GM12872 (cell line): ENCODE measurements at regions not wholly inside any gene's neighbourhood (a gene's known extent, or its start where the extent isn't known, plus 50 kb on each side); places are given as distances from the start of the nearest gene placed in this dataset.

Experiments used
- TF ChIP-seq, protein P1 (sequence below): IDR thresholded peaks from 3 replicates; pipeline ENCODE4 v1.5.1; 2011; ENCODE audit warnings: low read depth, mild to moderate bottlenecking, low read length, moderate library complexity; ENCODE audit not compliant: insufficient read depth

DNA sequence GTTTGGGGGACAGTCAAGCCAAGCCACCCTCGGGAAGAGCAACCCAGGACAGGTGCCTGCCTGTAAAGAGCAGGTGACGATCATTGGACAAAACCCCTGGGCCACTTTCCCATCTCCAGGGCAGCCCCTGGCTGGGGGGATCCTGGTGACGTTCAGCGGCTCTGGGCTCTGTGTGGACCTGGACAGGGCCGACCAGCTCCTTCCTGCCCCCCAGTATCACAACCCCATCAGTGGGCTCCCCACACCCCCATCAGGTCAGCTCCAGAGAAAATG lies 57.3 kb upstream of the ASAP2 start:
- TF ChIP-seq, protein P1, sequence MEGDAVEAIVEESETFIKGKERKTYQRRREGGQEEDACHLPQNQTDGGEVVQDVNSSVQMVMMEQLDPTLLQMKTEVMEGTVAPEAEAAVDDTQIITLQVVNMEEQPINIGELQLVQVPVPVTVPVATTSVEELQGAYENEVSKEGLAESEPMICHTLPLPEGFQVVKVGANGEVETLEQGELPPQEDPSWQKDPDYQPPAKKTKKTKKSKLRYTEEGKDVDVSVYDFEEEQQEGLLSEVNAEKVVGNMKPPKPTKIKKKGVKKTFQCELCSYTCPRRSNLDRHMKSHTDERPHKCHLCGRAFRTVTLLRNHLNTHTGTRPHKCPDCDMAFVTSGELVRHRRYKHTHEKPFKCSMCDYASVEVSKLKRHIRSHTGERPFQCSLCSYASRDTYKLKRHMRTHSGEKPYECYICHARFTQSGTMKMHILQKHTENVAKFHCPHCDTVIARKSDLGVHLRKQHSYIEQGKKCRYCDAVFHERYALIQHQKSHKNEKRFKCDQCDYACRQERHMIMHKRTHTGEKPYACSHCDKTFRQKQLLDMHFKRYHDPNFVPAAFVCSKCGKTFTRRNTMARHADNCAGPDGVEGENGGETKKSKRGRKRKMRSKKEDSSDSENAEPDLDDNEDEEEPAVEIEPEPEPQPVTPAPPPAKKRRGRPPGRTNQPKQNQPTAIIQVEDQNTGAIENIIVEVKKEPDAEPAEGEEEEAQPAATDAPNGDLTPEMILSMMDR = no peak

- TF ChIP-seq, protein P1 = no peak
These were observed 60.0 kb upstream of the ASAP2 start for GRCh38 chr2:9146646-9147045.

DNA sequence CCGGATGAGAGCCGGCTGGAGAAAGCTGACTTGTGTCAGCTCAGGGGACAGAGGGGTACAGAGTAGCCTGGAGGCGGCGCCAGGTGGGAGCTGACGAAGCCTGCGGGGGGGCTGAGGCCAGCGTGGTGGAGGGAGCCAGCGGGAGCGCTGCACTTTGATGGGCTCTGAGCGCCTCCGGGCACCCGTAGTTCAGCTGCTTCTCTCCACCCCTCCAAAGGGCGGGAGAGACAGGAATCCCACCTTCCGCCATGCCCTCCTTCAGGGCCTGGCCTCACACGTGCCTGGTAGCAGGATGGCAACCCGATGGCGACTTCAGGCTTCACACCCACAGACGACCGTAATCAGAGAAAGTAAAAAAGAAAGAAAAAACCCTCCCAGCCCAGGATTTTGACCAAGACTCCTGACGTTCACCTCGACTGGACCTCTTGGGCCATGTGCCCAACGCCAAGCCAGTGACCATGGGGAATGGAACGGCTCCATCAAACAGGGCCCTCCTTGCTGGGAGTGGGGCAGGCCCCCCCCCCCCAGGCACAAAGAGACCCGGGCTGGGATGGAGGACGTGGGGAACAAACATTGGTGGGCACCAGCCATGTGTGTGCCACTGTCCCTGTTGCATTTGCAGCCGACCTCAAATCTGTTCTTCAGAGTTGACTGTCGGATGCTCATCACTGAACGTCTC lies 60.7 kb upstream of the ASAP2 start:
- TF ChIP-seq, protein P1 = no peak

- TF ChIP-seq, protein P1 = no peak
These were observed 61.4 kb upstream of the ASAP2 start for GRCh38 chr2:9145109-9145751.

DNA sequence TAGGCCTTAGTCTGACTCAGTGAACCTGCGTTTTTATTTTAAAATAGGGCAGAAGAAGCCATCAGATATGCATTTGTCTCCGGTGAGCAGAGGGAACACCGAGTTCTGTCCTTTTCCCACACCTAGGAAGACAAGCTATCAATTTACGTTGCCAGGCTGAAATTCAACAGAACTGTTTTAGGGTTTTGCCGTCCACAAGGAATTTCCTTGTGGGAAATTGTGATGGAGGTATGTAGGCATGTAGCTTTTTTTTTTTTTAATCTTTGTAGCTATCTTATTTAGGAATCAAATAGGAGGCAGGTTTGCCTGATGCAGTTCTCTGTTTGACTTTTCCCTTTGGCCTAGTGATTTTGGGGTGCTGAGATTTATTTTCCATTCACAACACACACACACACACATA lies 62.0 kb upstream of the ASAP2 start:
- TF ChIP-seq, protein P1 = no peak

GRCh38 chr2:9144046-9144445 lies 62.6 kb upstream of the ASAP2 start:
- TF ChIP-seq, protein P1 = no peak

GRCh38 chr2:9143264-9143815 lies 63.3 kb upstream of the ASAP2 start:
- TF ChIP-seq, protein P1 = no peak
